Motor neuron (in vitro differentiated cells): ENCODE measurements at regions not wholly inside any gene's neighbourhood (a gene's known extent, or its start where the extent isn't known, plus 50 kb on each side); places are given as distances from the start of the nearest gene placed in this dataset.

Experiments used
- ATAC-seq, 8 experiments: fragments of 200-7000 bp; cut with Tn5 transposase; replicated peaks in 6 of 8; 2 replicates each; pipeline ENCODE4 v1.8.0; 2021; ENCODE audit warnings: mild to moderate bottlenecking in 8 of 8, moderate library complexity in 8 of 8
- H3K27ac ChIP-seq, 2 donors: fragments of 250-450 bp; sonication (Bioruptor Pico); 2 replicates each; pipeline ENCODE4 v1.9.0; 2021; ENCODE audit warnings: antibody characterized with exemption in 2 of 2, mild to moderate bottlenecking in 2 of 2, moderate library complexity in 1 of 2
- H3K4me1 ChIP-seq, 2 donors: fragments of 250-450 bp; sonication (Bioruptor Pico); replicated peaks in 1 of 2; 2 replicates each; pipeline ENCODE4 v1.6.1; 2021; ENCODE audit warnings: antibody characterized with exemption in 2 of 2, mild to moderate bottlenecking in 2 of 2, moderate library complexity in 1 of 2
- H3K4me3 ChIP-seq, 5 donors: fragments of 250-450 bp; sonication (Bioruptor Pico); 2 replicates each; pipeline ENCODE4 v1.9.0; 2021; ENCODE audit warnings: antibody characterized with exemption in 5 of 5, mild to moderate bottlenecking in 5 of 5, moderate library complexity in 4 of 5
- WGBS, 10 experiments: fragments of 450-650 bp; shearing (Covaris generic); methylation state at CpG; one replicate each; pipeline ENCODE4 v1.0.0; 2022; 5-methylcytosine and 5-hydroxymethylcytosine counted together
- in situ Hi-C, 9 experiments: fragments of 400-800 bp; cut with MboI; loops; one replicate each; pipeline ENCODE4 v1.15.0; 2021; ENCODE audit warnings: low sequenced_read_pairs in 9 of 9, low pct_unique_long_range_greater_than_20kb in 2 of 9; ENCODE audit not compliant: unreplicated experiment in 9 of 9

GRCh38 chr15:62549345-62549970 lies 384.4 kb upstream of the C2CD4B start:
- 72 to 100% (median 92%) methylated on average over 1 to 4 of the region's 5 CpGs; no CpG with 5 or more reads in 3 of the 10 experiments for WGBS, 10 experiments
- no peak overlapping the region for H3K4me3 ChIP-seq
- in situ Hi-C loops = no loop called here
- no peak overlapping the region for H3K27ac ChIP-seq
- peak in 2 of 8 experiments; percentile 14 to 47 for ATAC-seq
- H3K4me1 ChIP-seq = peaks cover 2 to 13% of the 10 kb centered on the region in 2 donors

GRCh38 chr15:62550106-62550505 lies 385.0 kb upstream of the C2CD4B start:
- in situ Hi-C loops = no loop called here
- 40 to 100% (median 78%) methylated on average over 1 to 3 of the region's 3 CpGs; no CpG with 5 or more reads in 3 of the 10 experiments for WGBS, 10 experiments
- Histone ChIP-seq H3K4me3 (no peak overlapping the region), H3K4me1 (peaks cover 2 to 11% of the 10 kb centered on the region in 2 donors), H3K27ac (no peak overlapping the region)
- no peak for ATAC-seq

- in situ Hi-C loops = no loop called here
- Histone ChIP-seq H3K27ac (no peak overlapping the region), H3K4me1 (peaks cover 0 to 4% of the 10 kb centered on the region in 2 donors), H3K4me3 (no peak overlapping the region)
- peak in 3 of 8 experiments; percentile 90 to 93 (median 93) for ATAC-seq
Observed at GRCh38 chr15:62552444-62552843, 387.4 kb upstream of the C2CD4B start.

GRCh38 chr15:62553911-62554563 lies 389.0 kb upstream of the C2CD4B start:
- no peak for ATAC-seq
- Histone ChIP-seq H3K27ac (no peak overlapping the region), H3K4me1 (no peaks in the 10 kb centered on the region), H3K4me3 (no peak overlapping the region)
- in situ Hi-C loops = no loop called here
- WGBS, 10 experiments = 89 to 100% (median 96%) methylated on average over 1 to 2 of the region's 2 CpGs

- Histone ChIP-seq H3K4me3 (no peak overlapping the region), H3K27ac (no peak overlapping the region), H3K4me1 (no peaks in the 10 kb centered on the region)
- 21 to 87% (median 80%) methylated on average over 1 to 8 of the region's 8 CpGs; no CpG with 5 or more reads in 2 of the 10 experiments for WGBS, 10 experiments
- ATAC-seq = peak in 2 of 8 experiments; percentile 76 to 92
- in situ Hi-C loops = no loop called here
Observed at GRCh38 chr15:62558640-62559380, 393.7 kb upstream of the C2CD4B start.

- Histone ChIP-seq H3K4me3 (no peak overlapping the region), H3K4me1 (no peaks in the 10 kb centered on the region), H3K27ac (no peak overlapping the region)
- 33 to 100% (median 55%) methylated on average over 1 of the region's 1 CpG; no CpG with 5 or more reads in 6 of the 10 experiments for WGBS, 10 experiments
- in situ Hi-C loops = no loop called here
- peak in 2 of 8 experiments; percentile 8 to 27 for ATAC-seq
Observed at GRCh38 chr15:62559381-62559733, 394.3 kb upstream of the C2CD4B start.

GRCh38 chr15:62561059-62561519 lies 396.0 kb upstream of the C2CD4B start:
- in situ Hi-C loops = no loop called here
- Histone ChIP-seq H3K4me3 (no peak overlapping the region), H3K27ac (no peak overlapping the region), H3K4me1 (no peaks in the 10 kb centered on the region)
- WGBS, 10 experiments = 73 to 94% (median 89%) methylated on average over 2 to 10 of the region's 11 CpGs; no CpG with 5 or more reads in 3 of the 10 experiments
- peak in 3 of 8 experiments; percentile 9 to 73 (median 55) for ATAC-seq

GRCh38 chr15:62561571-62561970 lies 396.5 kb upstream of the C2CD4B start:
- ATAC-seq = no peak

GRCh38 chr15:62564886-62565633 lies 400.0 kb upstream of the C2CD4B start:
- 51 to 89% (median 81%) methylated on average over 3 to 4 of the region's 4 CpGs; no CpG with 5 or more reads in 2 of the 10 experiments for WGBS, 10 experiments
- peak in 1 of 8 experiments; percentile 49 for ATAC-seq
- H3K4me1 ChIP-seq = no peaks in the 10 kb centered on the region

More at GRCh38 chr15:62561571-62561970, 396.5 kb upstream of the C2CD4B start:
- Histone ChIP-seq H3K4me3 (no peak overlapping the region), H3K27ac (no peak overlapping the region), H3K4me1 (no peaks in the 10 kb centered on the region)
- WGBS, 10 experiments = 77 to 98% (median 92%) methylated on average over 3 to 8 of the region's 8 CpGs
- in situ Hi-C loops = no loop called here

GRCh38 chr15:62565634-62566026 lies 400.5 kb upstream of the C2CD4B start:
- no peaks in the 10 kb centered on the region for H3K4me1 ChIP-seq
- no peak overlapping the region for H3K4me3 ChIP-seq
- WGBS, 10 experiments = 33 to 89% (median 43%) methylated on average over 1 to 3 of the region's 3 CpGs; no CpG with 5 or more reads in 3 of the 10 experiments
- no peak overlapping the region for H3K27ac ChIP-seq
- peak in 2 of 8 experiments; percentile 14 to 36 for ATAC-seq
- in situ Hi-C loops = no loop called here

More at GRCh38 chr15:62564886-62565633, 400.0 kb upstream of the C2CD4B start:
- in situ Hi-C loops = no loop called here
- H3K27ac ChIP-seq = no peak overlapping the region
- H3K4me3 ChIP-seq = no peak overlapping the region

- Histone ChIP-seq H3K4me3 (no peak overlapping the region), H3K4me1 (no peaks in the 10 kb centered on the region), H3K27ac (no peak overlapping the region)
- no peak for ATAC-seq
- in situ Hi-C loops = no loop called here
- 40 to 100% (median 70%) methylated on average over 1 to 5 of the region's 5 CpGs; no CpG with 5 or more reads in 3 of the 10 experiments for WGBS, 10 experiments
Observed at GRCh38 chr15:62566248-62566647, 401.2 kb upstream of the C2CD4B start.

GRCh38 chr15:62567501-62567900 lies 402.4 kb upstream of the C2CD4B start:
- WGBS, 10 experiments = 86 to 100% (median 90%) methylated on average over 1 to 8 of the region's 9 CpGs; no CpG with 5 or more reads in 4 of the 10 experiments

More at GRCh38 chr15:62567501-62567900, 402.4 kb upstream of the C2CD4B start:
- Histone ChIP-seq H3K4me1 (no peaks in the 10 kb centered on the region), H3K27ac (no peak overlapping the region), H3K4me3 (no peak overlapping the region)
- ATAC-seq = no peak
- in situ Hi-C loops = no loop called here
